Panc1 (cell line): ENCODE measurements at regions not wholly inside any gene's neighbourhood (a gene's known extent, or its start where the extent isn't known, plus 50 kb on each side); places are given as distances from the start of the nearest gene placed in this dataset.

ENCODE experiments used
- ATAC-seq: fragments of 200-7000 bp; cut with Tn5 transposase; 2 replicates; pipeline ENCODE4 v1.9.1; 2020; ENCODE audit warnings: mild to moderate bottlenecking, moderate library complexity
- BruUV-seq: library from RNA; stranded (reverse); fragments of 400-500 nt; replicated peaks from 2 replicates; lab custom pipeline; 2021; lab: Mats Ljungman, UMichigan
- CTCF ChIA-PET: fragments of 300-600 bp; sonication (Branson Sonifier 250); formaldehyde crosslinking; loops from one replicate; lab custom pipeline; 2022; ENCODE audit warnings: antibody characterized with exemption; lab: Charles Lee
- POLR2A ChIA-PET: fragments of 300-600 bp; sonication (Branson Sonifier 250); formaldehyde crosslinking; loops from one replicate; lab custom pipeline; 2022; ENCODE audit warnings: antibody characterized with exemption; lab: Charles Lee
- DNase-seq: peaks from one replicate; pipeline ENCODE4 v3.0.0-alpha.2; 2010; ENCODE audit warnings: low read depth, low spot score
- H3K27ac ChIP-seq: 2 replicates; pipeline ENCODE4 v1.5.1; 2011; ENCODE audit warnings: mild to moderate bottlenecking, low read length, inconsistent platforms
- H3K27me3 ChIP-seq: fragments of 200-500 bp; sonication (Bioruptor generic); 2 replicates; pipeline ENCODE4 v1.6.0; 2014; ENCODE audit warnings: low read length, inconsistent platforms; ENCODE audit not compliant: control insufficient read depth, insufficient read depth
- H3K36me3 ChIP-seq: fragments of 200-500 bp; sonication (Bioruptor generic); 2 replicates; pipeline ENCODE4 v1.5.1; 2014; ENCODE audit warnings: inconsistent platforms, mild to moderate bottlenecking, low read length, moderate library complexity; ENCODE audit not compliant: control insufficient read depth, insufficient read depth
- H3K4me1 ChIP-seq: 2 replicates; pipeline ENCODE4 v1.5.1; 2011; ENCODE audit warnings: inconsistent platforms, mild to moderate bottlenecking, low read length, moderate library complexity; ENCODE audit not compliant: control insufficient read depth, insufficient read depth
- H3K4me3 ChIP-seq, 2 experiments: 2 replicates each; pipeline ENCODE4 v1.5.1; 2011 to 2012; ENCODE audit warnings: low read depth in 2 of 2, low read length in 2 of 2, mild to moderate bottlenecking in 2 of 2, inconsistent platforms in 1 of 2, moderate library complexity in 1 of 2
- H3K9me3 ChIP-seq: fragments of 200-500 bp; sonication (Bioruptor generic); 2 replicates; pipeline ENCODE4 v1.5.1; 2014; ENCODE audit warnings: low read depth, mild to moderate bottlenecking, inconsistent platforms, low read length, moderate library complexity; ENCODE audit not compliant: control insufficient read depth, insufficient read depth
- CTCF ChIP-seq: fragments of 450-650 bp; IDR thresholded peaks from 2 replicates; pipeline ENCODE4 v1.5.1; 2017; ENCODE audit warnings: mild to moderate bottlenecking
- POLR2AphosphoS5 ChIP-seq: IDR thresholded peaks from 2 replicates; pipeline ENCODE4 v1.6.1; 2012; ENCODE audit warnings: mild to moderate bottlenecking, low read depth, low read length, moderate library complexity
- SIN3A ChIP-seq: IDR thresholded peaks from 2 replicates; pipeline ENCODE4 v1.6.1; 2012; ENCODE audit warnings: low read depth, mild to moderate bottlenecking, low read length, moderate library complexity, borderline replicate concordance; ENCODE audit not compliant: insufficient read depth
- TCF7L2 ChIP-seq: IDR thresholded peaks from 2 replicates; pipeline ENCODE4 v1.6.1; 2011; ENCODE audit warnings: mild to moderate bottlenecking, low read depth, low read length, inconsistent platforms
- in situ Hi-C: cut with HindIII; loops from 2 replicates; pipeline ENCODE4 v1.10.0; 2016; ENCODE audit warnings: low sequenced_read_pairs, low pct_unique_long_range_greater_than_20kb
- intact Hi-C: fragments of 100-400 bp; cut with micrococcal nuclease; formaldehyde crosslinking; loops from one replicate; pipeline ENCODE4 v1.10.0; 2022; ENCODE audit not compliant: unreplicated experiment
- TF ChIP-seq, protein P1 (sequence below), 2 experiments: IDR thresholded peaks; 2 replicates each; pipeline ENCODE4 v1.6.1; 2011 to 2012; ENCODE audit warnings: low read depth in 2 of 2, control low read depth in 1 of 2, low read length in 1 of 2, mild to moderate bottlenecking in 1 of 2, moderate library complexity in 1 of 2; ENCODE audit not compliant: insufficient read depth in 1 of 2

- Histone ChIP-seq H3K4me1 (no peaks in the 10 kb centered on the region), H3K27ac (no peak overlapping the region), H3K9me3 (no peaks in the 10 kb centered on the region), H3K4me3 (no peak overlapping the region), H3K36me3 (no peaks in the 10 kb centered on the region), H3K27me3 (no peaks in the 10 kb centered on the region)
- ChIA-PET CTCF (no interaction called here), POLR2A (no interaction called here)
- BruUV-seq: no TSS peak
- TF ChIP-seq SIN3A (no peak), TCF7L2 (no peak), POLR2AphosphoS5 (no peak), CTCF (no peak)
- TF ChIP-seq, protein P1, sequence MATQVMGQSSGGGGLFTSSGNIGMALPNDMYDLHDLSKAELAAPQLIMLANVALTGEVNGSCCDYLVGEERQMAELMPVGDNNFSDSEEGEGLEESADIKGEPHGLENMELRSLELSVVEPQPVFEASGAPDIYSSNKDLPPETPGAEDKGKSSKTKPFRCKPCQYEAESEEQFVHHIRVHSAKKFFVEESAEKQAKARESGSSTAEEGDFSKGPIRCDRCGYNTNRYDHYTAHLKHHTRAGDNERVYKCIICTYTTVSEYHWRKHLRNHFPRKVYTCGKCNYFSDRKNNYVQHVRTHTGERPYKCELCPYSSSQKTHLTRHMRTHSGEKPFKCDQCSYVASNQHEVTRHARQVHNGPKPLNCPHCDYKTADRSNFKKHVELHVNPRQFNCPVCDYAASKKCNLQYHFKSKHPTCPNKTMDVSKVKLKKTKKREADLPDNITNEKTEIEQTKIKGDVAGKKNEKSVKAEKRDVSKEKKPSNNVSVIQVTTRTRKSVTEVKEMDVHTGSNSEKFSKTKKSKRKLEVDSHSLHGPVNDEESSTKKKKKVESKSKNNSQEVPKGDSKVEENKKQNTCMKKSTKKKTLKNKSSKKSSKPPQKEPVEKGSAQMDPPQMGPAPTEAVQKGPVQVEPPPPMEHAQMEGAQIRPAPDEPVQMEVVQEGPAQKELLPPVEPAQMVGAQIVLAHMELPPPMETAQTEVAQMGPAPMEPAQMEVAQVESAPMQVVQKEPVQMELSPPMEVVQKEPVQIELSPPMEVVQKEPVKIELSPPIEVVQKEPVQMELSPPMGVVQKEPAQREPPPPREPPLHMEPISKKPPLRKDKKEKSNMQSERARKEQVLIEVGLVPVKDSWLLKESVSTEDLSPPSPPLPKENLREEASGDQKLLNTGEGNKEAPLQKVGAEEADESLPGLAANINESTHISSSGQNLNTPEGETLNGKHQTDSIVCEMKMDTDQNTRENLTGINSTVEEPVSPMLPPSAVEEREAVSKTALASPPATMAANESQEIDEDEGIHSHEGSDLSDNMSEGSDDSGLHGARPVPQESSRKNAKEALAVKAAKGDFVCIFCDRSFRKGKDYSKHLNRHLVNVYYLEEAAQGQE (IDR thresholded peaks at IDR 0.05; ENCODE audit: insufficient read depth in 1 of 2, low read depth in 2 of 2, low read length in 1 of 2): no peak
- ATAC-seq (no peak), DNase-seq (no peak)
- in situ Hi-C loops (no loop called here), intact Hi-C loops (no loop called here)
These were observed 317.9 kb downstream of the PCNX1 start for GRCh38 chr14:71225113-71225512.

GRCh38 chr14:71228711-71229110, 321.5 kb downstream of the PCNX1 start:
- Histone ChIP-seq H3K27me3 (no peaks in the 10 kb centered on the region), H3K36me3 (no peaks in the 10 kb centered on the region), H3K27ac (no peak overlapping the region), H3K9me3 (no peaks in the 10 kb centered on the region), H3K4me3 (no peak overlapping the region), H3K4me1 (no peaks in the 10 kb centered on the region)
- DNase-seq (no peak), ATAC-seq (no peak)
- ChIA-PET CTCF (no interaction called here), POLR2A (no interaction called here)
- no TSS peak for BruUV-seq
- in situ Hi-C loops: no loop called here
- intact Hi-C loops: no loop called here
- TF ChIP-seq CTCF (no peak), POLR2AphosphoS5 (no peak), TCF7L2 (no peak), SIN3A (no peak)
- TF ChIP-seq, protein P1 (IDR thresholded peaks at IDR 0.05; ENCODE audit: insufficient read depth in 1 of 2, low read depth in 2 of 2, low read length in 1 of 2): no peak
